Fibroblast of skin of right quadriceps (primary cell): ENCODE measurements at regions not wholly inside any gene's neighbourhood (a gene's known extent, or its start where the extent isn't known, plus 50 kb on each side); places are given as distances from the start of the nearest gene placed in this dataset.
"Not testable (repeated sequence)": the region's sequence is repeated elsewhere in the genome, so short reads cannot be mapped to it uniquely, and the experiment has no call there.

Experiments used
- DNase-seq: peaks from one replicate; pipeline ENCODE4 v3.0.0-alpha.2; 2013

DNA sequence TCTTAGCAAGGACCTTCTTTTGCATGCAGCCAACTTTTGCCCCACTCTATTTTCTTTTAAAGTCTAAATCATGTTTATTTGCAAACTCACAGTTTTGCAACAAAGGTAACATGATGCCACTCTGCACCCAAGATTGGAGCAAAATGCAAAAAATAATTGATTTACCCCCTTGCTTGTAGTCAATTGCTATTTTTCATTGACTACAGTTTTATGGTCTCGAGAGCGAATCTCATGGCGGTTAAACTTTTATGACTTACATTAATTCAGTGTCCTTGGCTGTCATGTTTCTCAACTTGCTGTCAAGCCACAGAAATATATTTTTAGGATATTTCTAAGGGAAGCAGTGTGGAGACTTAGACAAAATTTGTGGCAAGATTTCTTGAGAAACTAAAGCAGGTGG is 110.0 kb upstream of the JCAD start:
- DNase-seq, result no peak

DNA sequence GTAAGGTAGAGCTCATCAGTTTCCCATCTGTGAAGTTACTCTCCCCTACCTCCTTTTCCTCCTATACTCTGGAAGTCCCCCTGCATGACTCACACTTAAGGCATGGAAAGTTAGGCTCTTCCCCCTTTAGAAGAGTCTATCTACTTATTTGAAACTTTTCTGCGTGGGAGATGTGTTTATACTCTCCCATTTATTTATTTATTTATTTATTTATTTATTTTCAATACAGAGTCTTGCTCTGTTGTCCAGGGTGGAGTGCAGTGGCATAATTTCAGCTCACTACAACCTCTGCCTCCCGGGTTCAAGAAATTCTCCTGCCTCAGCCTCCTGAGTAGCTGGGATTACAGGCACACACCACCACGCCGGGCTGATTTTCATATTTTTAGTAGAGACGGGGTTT is 107.5 kb upstream of the JCAD start:
- no peak for DNase-seq

DNA sequence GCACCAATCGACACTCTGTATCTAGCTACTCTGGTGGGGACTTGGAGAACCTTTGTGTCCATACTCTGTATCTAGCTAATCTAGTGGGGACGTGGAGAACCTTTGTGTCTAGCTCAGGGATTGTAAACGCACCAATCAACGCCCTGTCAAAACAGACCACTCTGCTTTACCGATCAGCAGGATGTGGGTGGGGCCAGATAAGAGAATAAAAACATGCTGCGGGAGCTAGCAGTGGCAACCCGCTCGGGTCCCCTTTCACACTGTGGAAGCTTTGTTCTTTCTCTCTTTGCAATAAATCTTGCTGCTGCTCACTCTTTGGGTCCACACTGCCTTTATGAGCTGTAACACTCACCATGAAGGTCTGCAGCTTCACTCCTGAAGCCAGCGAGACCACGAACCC is 104.0 kb upstream of the JCAD start:
- not testable (repeated sequence) for DNase-seq

DNA sequence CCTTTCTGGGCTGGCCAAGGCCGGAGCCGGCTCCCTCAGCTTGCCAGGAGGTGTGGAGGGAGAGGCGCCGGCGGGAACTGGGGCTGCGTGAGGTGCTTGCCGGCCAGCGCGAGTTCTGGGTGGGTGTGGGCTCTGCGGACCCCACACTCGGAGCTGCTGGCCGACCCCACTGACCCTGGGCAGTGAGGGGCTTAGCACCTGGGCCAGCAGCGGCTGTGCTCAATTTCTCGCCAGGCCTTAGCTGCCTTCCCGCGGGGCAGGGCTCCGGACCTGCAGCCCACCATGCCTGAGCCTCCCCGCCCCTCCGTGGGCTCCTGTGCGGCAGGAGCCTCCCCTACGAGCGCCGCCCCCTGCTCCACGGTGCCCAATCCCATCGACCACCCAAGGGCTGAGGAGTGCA is 103.4 kb upstream of the JCAD start:
- DNase-seq, result not testable (repeated sequence)

DNA sequence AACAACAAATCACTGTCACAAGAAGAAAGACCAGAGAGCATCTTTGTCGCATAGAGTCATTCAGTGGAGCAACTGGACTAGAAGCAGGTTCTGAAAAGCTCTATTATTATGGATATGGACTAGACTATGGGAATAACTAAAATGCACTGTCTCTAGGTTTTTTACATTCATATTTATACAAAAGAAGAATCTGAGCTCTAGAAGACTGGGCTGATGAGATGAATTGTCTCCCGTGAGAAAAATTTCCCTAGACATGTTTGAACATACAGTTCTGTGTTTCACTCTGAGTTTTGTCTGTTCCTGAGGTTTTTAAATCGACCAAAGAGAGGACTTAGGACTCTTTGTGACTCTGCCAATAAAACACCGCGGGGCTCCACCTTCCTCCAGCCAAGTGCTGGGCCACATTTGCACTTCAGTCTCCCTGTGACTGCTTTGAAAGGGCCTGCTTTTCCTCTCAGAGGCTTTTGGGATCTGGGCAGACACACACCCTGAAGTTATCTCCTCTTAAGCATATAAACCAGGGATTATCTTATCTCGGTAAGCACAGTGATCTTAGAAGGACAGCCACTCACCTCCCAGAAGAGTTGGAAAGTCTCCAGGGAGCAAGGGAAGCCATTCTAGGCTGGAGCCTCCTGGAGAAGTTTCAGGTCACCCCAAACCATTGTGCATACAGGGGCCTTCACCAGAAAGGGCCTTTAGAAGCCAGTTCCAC is 101.0 kb upstream of the JCAD start:
- no peak for DNase-seq

DNA sequence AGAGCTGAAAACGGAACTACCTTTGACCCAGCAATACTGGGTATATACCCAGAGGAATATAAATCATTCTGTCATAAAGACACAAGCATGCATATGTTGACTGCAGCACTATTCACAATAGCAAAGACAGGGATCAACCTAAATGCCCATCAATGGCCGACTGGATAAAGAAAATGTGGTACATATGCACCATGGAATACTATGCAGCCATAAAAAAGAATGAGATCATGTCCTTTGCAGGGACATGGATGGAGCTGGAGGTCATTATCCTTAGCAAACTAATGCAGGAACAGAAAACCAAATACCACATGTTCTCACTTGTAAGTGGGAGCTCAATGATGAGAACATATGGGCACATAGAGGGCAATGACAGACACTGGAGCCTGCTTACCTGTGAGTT is 100.2 kb upstream of the JCAD start:
- DNase-seq, result not testable (repeated sequence)

DNA sequence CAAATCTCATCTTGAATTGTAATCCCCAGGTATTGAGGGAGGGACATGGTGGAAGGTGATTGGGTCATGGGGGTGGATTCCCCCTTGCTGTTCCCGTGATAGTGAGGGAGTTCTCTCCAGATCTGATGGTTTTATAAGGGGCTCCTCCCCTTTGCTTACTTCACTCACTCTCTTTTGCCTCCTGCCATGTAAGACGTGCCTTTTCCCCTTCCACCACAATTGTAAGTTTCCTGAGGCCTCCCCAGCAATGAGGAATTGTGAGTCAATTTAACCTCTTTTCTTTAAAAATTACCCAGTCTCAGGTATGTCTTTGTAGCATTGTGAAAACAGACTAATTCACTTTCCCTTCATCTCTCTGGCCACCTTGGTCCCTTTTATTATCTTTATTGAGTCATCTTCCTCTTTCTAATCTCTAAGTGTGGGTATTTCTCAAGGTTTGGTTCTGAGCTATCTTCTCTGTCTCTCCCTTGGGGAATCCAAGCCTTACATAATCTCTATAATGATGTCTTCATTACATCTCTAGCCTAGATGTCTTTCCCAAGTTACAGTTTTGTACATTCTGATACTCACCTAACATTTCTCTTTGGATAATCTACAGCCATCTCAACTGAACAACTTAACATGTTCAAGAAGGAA is 99.1 kb upstream of the JCAD start:
- no peak for DNase-seq

DNA sequence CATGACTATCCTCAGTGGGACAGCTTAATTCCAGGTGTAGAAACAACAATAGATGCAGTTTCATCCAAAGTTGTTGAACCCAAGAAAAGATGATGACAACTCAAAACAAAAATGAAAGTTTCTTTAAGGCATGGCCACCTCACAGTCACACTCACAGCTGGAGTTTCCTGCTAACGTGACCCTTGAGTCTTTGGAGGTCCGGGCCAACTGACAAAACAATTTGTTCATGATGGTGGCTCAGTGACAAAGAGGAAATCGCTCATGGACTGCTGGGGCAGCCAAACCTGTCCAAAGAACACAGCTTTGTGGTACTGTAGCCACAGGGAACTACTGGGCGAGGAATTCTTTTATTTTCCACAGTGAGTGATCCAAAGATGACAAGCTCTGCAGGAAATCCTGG is 96.0 kb upstream of the JCAD start:
- no peak for DNase-seq

DNA sequence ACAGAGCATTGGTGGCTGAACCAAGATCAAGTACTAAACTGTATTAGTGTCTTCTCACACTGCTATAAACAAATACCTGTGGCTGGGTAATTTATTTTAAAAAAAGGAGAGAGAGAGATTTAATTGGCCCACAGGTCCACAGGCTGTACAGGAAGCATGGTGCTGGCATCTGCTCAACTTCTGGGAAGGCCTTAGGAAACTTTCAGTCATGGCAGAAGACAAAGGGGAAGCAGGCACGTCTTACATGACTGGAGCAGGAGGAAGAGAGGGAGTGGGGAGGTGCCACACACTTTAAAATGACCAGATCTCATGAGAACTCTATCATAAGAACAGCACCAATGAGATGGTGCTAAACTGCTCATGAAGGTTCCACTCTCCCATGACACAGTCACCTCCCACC is 95.2 kb upstream of the JCAD start:
- no peak for DNase-seq

DNA sequence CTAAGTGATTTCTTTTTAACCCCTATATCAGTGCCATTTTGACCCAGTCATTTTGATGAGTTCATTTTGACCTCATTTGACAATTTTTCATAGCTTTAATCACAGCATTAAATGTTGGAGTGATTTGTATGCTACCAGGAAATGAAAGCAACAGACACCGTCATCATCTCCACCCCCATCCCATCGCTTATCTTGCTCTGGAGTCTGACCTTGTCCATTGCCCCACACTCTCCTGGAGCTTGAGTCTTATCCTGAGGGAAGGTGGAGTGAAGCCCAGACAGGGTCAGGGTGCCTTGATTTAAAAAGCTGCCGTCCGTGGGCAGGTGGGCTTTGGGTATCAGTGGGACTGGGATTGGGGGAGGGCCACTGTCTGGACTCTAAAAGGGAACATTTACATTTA is 94.7 kb upstream of the JCAD start:
- DNase-seq, result no peak

DNA sequence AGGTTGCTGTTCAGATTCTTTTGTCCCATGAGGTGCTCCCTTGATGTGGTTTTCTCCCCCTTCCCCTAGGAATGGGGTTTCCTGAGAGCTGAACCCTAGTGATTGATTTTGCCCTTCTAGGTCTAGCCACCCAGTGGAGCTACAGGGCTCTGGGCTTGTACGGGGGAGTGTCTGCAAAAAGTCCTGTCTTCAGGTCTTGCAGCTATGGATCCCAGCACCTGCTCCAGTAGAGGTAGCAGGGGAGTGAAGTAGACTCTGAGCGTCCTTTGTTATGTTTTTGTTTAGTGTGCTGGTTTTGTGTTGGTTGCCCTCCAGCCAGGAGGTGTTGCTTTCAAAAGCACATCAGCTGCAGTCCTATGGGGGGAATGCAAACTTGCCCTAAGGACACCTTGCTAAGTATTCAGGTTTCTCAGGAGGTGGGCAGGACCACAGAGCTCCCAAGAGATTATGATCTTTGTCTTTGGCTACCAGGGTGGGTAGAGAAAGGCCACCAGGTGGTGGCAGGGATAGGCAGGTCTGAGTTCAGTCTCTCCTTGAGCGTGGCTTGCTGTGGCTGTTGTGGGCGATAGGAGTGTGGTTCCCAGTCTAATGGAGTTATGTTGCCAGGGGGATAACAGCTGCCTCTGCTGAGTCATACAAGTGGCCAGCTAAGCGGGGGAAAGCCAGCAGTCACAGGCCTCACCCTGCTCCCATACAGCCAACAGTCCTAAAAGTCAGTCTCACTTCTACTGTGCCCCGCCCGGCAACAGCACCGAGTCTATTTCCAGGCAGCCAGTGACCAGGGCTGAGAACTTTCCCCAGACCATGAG is 92.4 kb upstream of the JCAD start:
- DNase-seq, result peak; percentile 75

DNA sequence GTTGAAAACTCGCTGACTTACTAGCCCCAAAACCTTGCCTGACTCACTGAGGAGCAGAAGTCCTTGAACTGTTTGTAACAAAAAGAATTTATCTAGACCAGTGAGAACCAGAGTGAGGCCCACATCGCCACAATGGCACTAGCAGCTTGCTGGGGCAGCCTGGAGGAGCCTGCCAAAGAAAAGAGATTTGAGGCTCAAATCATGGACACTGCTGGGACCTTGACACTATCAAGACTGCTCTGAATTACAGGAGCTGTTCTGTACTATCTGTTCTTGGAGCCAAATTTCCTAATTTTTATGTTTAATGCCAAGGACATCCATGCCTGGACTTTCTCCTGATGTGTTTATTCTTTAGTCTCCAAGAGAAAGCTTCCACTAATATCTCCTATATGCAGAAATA is 82.0 kb upstream of the JCAD start:
- no peak for DNase-seq

DNA sequence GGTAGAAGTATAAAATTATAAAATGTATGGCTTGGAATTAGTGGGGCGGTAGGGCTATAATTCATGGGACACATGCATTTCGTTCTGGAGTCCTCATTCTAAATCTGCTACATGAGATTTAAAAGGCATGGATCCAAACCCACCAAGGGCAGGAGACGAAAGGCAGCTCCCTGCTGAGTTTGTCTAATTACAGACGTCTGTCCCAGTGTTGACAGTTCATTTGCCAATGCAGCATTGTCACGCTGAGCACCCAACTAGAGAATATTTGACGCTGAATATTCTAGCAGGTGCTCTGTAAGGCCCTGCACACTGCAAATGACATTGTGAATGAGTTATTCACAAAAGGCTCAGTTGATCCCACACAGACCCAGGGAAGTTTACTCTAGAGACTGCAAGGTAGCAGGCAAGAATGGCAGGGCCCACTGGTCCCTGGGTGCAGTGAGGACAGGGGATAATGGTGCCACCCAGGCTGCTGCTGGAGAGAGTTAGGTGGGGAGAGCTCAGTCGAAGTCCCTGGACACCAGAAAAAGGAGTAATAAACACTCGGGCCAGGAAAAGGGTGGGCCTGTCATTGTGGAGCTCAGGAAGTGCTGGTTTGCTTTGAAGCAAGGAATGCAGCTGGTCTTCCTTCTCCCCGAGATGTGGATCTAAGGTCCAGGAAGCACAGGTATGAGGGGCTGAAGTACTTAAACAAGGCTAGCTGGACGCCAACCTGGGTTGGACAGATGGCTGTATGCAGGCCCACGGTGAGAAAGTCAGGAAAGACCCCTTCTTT is 75.0 kb upstream of the JCAD start:
- DNase-seq, result peak; percentile 21

DNA sequence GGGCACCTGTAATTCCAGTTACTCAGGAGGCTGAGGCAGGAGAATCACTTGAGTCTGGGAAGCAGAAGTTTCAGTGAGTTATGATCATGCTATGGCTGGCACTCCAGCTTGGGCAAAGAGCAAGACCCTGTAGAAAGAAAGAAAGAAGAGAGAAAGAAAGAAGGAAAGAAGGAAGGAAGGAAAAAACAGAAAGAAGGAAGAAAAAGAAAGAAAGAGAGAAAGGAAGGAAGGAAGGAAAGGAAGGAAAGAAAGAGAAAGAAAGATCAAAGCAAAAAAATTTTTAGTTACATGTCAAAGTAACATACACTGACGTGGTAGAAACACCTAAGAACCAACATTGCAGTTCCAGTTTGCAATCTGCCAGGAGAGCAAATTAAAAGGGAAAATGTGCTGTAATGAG is 73.8 kb upstream of the JCAD start:
- no peak for DNase-seq

DNA sequence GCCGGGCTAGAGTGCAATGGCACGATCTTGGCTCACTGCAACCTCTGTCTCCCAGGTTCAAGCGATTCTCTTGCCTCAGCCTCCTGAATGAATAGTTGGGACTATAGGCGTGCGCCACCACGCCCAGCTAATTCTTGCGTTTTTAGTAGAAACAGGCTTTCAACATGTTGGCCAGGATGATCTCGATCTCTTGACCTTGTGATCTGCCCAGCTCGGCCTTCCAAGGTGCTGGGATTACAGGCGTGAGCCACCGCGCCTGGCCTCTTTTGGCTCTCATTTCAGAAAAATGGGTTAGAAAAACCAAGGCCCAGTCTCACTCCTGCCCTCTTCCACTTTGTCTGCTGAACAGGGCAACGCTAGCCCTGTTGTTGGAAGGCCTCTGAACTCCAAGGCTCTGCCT is 72.0 kb upstream of the JCAD start:
- not testable (repeated sequence) for DNase-seq

DNA sequence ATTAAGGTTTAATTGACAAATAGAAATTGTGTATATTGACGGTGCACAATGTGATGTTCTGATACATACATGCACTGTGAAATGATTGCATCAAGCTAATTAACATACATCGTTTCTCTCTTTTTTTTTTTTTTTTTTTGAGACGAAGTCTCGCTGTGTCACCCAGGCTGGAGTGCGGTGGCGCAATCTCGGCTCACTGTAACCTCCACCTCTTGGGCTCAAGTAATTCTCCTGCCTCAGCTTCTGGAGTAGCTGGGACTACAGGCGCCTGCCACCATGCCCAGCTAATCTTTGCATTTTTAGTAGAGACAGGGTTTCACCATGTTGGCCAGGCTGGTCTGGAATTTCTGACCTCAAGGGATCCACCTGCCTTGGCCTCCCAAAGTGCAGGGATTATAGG is 69.9 kb upstream of the JCAD start:
- not testable (repeated sequence) for DNase-seq

DNA sequence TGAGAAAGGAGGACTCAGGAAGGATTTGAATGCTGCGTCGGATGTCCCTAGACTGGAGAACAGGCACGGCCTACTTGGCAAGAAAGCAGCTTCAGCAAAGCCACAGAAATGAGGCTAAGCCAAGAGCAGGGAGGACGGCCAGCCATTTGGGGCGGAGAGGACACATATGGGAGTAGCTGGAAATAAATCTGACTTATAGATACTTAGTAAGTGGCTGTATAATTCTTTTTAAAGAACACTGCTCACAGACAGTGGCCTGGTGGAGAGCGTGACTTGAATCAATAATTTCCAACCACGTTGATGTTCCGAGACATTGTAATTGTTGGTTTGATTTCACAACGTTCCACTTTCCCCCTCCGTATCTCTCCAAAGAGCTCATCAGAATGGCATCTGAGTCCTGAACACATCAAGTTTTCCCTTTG is 67.7 kb upstream of the JCAD start:
- DNase-seq, result peak; percentile 86

DNA sequence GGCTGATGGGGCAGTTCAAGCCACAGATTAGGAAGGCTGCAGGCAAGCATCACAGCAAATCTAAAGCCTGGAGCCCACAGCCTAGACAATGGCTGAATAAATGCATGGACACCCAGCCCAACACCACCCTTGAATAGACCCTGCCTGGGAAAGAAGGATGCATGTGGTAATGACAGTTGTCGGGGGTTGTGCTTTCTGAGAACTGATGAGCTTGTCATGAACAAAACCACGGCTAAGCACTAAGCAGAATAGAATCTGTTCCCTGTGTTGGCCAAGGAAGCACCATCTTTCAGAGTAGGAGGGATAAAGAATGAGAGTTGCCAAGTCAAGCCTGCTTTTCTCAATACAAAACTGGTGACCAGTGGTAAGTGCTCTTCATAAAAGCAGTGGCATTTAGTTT is 66.1 kb upstream of the JCAD start:
- peak; percentile 42 for DNase-seq

DNA sequence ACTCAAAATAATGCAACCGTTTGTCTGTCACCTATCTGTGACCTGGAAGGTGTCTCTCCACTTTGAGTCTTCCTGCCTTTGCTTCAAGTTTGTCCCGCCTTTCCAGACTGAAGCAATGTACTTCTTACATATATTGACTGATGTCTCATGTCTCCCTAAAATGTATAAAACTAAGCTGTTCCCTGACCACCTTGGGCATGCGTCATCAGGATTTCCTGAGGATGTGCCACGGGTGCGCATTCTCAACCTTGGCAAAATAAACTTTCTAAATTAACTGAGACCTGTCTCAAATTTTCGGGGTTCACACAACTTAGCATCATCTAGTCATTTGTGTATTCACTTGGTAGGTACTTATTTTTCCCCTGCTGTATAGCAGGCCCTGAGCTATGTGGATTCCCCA is 65.3 kb upstream of the JCAD start:
- DNase-seq, result no peak

DNA sequence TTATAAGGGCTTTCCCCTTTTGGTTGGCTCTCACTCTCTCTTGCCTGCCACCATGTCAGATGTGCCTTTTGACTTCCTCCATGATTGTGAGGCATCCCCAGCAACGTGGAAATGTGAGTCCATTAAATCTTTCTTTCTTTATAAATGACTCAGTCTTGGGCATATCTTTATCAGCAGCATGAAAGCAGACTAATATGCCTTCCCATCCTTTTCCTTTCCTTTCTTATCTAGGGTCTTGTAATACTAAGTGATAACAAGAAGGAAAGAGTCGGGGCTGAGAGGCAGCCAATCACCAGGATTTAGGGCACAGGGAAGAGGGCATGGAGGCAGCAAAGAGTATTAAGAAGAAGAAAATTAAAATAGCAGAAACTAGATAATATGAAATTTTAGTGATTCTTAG is 62.0 kb upstream of the JCAD start:
- DNase-seq, result no peak

DNA sequence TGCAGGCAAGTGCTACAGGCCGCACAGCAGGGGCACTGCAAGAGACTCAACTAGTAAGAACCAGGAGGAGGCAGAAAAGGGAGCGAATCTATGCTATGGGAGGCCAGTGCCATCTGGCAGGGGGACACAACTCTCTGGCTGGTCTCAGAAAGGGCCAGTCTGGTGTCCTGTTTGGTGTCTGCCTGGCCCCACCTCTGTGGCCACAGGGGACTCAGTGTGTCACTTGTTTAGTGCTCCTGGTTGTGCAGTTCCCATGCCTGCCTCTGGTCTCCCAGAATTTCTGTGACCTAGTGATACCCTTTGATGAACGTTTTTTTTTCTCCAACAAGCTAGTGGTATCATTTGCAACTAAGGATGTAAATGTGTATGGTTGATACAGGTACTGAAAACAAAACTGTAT is 59.2 kb upstream of the JCAD start:
- no peak for DNase-seq

DNA sequence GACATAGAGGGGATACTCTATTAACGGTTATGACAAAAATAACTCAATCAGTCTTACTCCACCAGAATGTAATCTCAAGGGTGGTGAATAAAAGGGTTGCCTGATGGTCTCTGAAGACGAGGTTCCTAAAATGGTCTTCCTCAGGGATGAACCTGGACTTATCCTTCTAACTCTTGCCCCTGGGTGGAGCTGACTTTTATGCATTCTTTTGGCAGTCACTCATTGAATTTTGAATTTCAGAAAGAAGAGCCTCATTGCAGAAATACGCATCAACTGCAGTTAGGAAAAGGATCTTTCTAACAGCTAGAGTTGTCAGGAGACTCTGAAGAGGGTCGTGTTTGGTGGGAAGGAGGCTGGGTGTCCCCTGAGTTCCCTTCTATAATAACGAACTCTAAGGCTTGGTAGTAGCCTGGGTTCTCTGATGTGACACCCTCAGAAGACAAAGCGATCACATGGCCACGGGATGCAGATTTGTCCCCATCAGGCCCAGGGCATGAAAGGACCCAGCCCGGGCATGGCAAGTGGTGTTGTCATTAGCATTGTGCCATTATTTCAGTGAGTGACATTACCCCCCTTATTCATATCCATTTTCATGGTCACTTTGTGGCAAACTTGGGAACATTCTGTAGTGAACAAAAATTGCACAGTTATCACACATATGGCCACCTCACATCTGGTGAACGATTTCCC is 58.6 kb upstream of the JCAD start:
- DNase-seq, result no peak

DNA sequence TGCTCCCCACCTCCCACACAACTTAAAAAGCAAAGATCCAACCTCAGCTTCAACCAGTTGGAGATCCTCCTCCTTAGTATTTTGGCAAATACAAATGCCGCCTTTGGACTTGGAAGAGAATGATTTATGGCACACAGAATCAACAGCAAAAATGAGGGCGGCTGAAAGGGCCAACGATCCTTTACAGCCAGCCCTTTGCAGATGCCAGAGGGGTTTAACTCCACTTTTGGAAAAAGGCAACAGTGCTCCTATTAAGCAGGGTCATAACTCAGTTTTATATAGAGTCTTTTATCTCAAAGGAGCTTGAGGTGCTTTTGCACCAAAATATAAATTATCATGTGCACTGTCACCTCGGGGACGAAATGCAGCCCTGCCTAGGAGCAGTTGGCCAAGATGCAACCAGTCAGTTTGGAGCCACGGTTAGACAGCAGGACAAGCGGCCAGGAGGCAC is 56.7 kb upstream of the JCAD start:
- no peak for DNase-seq
